DND-41 (cell line): ENCODE measurements at regions not wholly inside any gene's neighbourhood (a gene's known extent, or its start where the extent isn't known, plus 50 kb on each side); places are given as distances from the start of the nearest gene placed in this dataset.

Source experiments
- EZH2 ChIP-seq: IDR thresholded peaks from 3 replicates; pipeline ENCODE4 v1.6.1; 2012; ENCODE audit warnings: borderline replicate concordance, low read depth, mild to moderate bottlenecking, moderate library complexity, low read length, inconsistent platforms; ENCODE audit not compliant: severe bottlenecking
- TF ChIP-seq, protein P1 (sequence below): IDR thresholded peaks from 2 replicates; pipeline ENCODE4 v1.5.1; 2012; ENCODE audit warnings: borderline replicate concordance, low read length, moderate library complexity, mild to moderate bottlenecking; ENCODE audit not compliant: poor library complexity, severe bottlenecking; ENCODE audit errors: extremely low read depth

DNA sequence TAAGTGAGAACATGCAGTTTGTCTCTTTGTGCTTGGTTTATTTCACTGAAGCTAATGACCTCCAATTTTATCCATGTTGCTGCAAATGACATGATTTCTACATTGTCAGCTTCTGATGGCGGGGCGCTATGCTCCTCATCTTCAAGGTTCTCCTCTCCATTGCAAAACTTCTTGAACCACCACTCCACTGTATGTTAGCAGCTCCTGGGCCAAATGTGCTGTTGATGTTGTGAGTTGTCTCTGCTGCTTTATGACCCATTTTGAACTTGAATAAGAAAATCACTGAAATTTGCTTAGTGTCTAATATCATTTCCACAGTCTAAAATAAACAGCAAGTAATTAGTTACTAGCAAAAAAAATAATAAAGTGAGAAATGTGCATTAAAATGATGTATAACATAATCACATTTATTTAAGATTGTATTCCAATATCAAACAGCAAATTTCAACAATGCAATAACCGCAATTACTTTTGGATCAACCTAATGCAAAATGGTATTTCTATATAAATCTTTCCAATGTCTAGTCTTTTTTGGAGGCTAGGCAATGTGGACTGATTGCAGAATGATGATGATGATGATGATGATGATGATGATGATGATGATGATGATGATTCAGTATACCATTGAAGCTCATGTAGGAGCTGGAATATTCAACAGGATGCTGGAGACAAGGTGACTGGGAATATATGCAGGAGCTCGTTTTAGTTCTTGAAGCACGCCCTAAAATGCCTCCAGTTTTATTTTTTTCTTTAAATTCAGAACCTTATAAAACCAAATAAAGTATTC lies 304.9 kb upstream of the KYNU start:
- TF ChIP-seq, protein P1, sequence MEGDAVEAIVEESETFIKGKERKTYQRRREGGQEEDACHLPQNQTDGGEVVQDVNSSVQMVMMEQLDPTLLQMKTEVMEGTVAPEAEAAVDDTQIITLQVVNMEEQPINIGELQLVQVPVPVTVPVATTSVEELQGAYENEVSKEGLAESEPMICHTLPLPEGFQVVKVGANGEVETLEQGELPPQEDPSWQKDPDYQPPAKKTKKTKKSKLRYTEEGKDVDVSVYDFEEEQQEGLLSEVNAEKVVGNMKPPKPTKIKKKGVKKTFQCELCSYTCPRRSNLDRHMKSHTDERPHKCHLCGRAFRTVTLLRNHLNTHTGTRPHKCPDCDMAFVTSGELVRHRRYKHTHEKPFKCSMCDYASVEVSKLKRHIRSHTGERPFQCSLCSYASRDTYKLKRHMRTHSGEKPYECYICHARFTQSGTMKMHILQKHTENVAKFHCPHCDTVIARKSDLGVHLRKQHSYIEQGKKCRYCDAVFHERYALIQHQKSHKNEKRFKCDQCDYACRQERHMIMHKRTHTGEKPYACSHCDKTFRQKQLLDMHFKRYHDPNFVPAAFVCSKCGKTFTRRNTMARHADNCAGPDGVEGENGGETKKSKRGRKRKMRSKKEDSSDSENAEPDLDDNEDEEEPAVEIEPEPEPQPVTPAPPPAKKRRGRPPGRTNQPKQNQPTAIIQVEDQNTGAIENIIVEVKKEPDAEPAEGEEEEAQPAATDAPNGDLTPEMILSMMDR, result no peak
- TF ChIP-seq EZH2, result no peak
